ENCODE measurements at regions not wholly inside any gene's neighbourhood (a gene's known extent, or its start where the extent isn't known, plus 50 kb on each side); places are given as distances from the start of the nearest gene placed in this dataset.
"Not testable (repeated sequence)": the region's sequence is repeated elsewhere in the genome, so short reads cannot be mapped to it uniquely, and the experiment has no call there.

DNA sequence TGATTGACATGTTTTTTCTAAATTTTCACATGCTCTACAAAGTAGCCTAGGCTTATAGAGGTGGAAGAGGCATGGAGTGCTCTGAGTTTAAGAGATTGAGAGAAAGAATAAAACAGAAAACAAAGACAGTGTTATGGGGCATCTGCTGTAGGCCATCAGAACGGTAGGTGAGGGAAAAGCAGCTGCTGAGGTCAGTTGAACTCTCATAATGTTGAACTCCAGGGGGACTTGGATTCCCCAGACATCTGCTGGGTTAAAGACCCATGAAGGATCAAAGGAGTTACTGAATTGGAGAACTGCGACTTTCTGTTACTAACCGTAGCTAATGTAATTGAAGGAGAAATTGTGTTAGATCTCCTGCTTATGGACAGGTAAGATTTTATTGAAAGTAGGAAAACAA is 333.9 kb downstream of the TFAP2B start:
- Mint-ChIP-seq H3K36me3 (ENCODE audit: low read depth) (no peaks in the 10 kb centered on the region), H3K4me3 (no peak overlapping the region), H3K27ac (no peak overlapping the region), H3K4me1 (ENCODE audit: low read depth) (no peaks in the 10 kb centered on the region), H3K9me3 (peaks cover 5% of the 10 kb centered on the region), H3K27me3 (ENCODE audit: low read depth) (no peaks in the 10 kb centered on the region)

DNA sequence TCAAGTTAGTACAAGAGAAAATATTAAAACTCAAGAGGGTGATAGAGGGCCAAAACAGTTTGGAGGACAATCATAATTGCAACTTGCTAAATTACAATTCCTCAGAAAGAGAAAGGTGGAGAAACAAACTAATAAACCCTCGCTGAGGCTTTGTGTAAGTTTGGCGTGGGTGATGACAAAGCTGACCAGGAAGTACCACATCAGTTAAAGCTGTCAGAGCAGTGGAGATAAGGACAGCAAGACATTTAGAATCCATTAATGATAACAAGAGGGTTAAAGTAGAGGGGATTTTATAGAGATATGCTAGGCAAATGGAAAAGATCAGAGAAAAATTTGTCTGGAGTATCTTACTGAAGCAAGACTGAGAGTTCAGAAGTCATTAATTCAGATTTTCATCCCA is 334.4 kb downstream of the TFAP2B start:
- H3K27ac Mint-ChIP-seq = no peak overlapping the region

DNA sequence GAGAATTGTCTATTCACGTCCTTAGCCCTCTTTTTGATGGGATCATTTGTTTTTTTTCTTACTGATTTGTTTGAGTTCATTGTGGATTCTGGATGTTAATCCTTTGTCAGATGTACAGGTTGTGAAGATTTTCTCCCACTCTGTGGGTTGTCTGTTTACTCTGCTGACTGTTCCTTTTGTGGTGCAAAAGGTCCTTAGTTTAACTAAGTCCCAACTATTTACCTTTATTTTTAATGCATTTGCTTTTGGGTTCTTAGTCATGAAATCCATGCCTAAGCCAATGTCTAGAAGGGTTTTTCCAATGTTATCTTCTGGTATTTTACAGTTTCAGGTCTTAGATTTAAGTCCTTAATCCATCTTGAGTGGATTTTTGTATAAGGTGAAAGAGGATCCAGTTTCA is 336.3 kb downstream of the TFAP2B start:
- H3K4me3 Mint-ChIP-seq; H3K36me3 Mint-ChIP-seq (ENCODE audit: low read depth); H3K4me1 Mint-ChIP-seq (ENCODE audit: low read depth); H3K27me3 Mint-ChIP-seq (ENCODE audit: low read depth); H3K27ac Mint-ChIP-seq: not testable (repeated sequence)
- peaks cover 12% of the 10 kb centered on the region for H3K9me3 Mint-ChIP-seq

More for the DNA sequence above, 334.4 kb downstream of the TFAP2B start:
- H3K36me3 Mint-ChIP-seq (ENCODE audit: low read depth) = no peaks in the 10 kb centered on the region
- no peak overlapping the region for H3K4me3 Mint-ChIP-seq
- no peaks in the 10 kb centered on the region for H3K27me3 Mint-ChIP-seq (ENCODE audit: low read depth)
- no peaks in the 10 kb centered on the region for H3K4me1 Mint-ChIP-seq (ENCODE audit: low read depth)
- H3K9me3 Mint-ChIP-seq = peaks cover 5% of the 10 kb centered on the region

DNA sequence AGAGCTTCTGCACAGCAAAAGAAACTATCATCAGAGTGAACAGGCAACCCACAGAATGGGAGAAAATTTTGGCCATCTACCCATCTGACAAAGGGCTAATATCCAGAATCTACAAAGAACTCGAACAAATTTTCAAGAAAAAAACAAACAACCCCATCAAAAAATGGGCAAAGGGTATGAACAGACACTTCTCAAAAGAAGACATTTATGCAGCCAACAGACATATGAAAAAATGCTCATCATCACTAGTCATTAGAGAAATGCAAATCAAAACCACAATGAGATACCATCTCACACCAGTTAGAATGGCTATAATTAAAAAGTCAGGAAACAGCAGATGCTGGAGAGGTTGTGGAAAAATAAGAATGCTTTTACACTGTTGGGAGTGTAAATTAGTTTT is 340.6 kb downstream of the TFAP2B start:
- H3K9me3 Mint-ChIP-seq; H3K36me3 Mint-ChIP-seq (ENCODE audit: low read depth); H3K27me3 Mint-ChIP-seq (ENCODE audit: low read depth); H3K27ac Mint-ChIP-seq; H3K4me1 Mint-ChIP-seq (ENCODE audit: low read depth); H3K4me3 Mint-ChIP-seq: not testable (repeated sequence)

DNA sequence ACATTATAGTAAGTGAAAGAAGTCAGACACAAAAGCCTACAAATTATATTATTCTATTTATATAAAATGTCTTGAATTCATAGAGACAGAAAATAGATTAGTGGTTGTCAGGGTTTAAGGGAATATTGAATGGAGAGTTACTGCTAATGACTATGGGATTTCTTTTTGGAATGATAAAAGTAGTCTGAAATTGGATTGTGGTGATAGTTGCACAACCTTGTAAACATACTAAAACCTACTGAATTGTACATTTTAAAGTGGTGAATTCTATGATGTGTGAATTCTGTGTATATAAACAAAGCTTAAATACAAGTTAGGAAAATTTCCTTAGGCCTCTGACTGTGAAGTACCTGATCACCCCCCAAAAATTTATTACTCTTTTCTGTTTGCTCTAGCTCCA is 343.1 kb downstream of the TFAP2B start:
- Mint-ChIP-seq H3K27me3 (ENCODE audit: low read depth) (no peaks in the 10 kb centered on the region), H3K9me3 (peaks cover 13% of the 10 kb centered on the region), H3K4me3 (no peak overlapping the region), H3K36me3 (ENCODE audit: low read depth) (no peaks in the 10 kb centered on the region), H3K27ac (no peak overlapping the region), H3K4me1 (ENCODE audit: low read depth) (no peaks in the 10 kb centered on the region)

DNA sequence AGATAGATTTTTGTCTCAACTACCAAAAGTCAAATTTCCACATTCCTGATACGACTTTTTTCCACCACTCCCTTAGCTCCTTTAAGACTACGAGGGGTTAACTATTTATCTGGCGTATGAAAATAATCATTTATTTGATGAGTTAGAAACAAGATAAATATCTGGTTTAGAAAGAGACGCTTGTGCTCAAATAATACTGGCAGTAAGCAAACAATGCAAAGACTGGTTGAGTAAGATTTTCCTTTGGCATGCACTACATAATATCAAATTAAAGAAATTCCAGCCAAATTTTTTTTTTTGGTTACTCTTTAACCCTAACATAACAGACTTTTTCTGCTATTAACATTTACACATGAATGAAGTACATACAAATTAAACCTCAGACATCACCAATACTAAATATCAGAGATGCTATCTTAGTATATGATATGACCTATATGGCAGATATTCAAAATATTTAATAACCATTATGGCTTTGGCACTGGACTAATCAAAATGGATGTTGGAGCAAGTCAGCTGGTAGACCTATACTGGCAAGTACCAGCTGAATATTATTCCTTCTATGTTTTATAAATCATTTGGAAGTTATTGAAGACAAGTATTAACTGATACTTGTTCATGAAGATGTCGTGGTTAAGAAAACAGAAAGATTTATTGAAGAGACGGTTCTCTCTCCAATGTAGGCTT is 345.3 kb downstream of the TFAP2B start:
- no peaks in the 10 kb centered on the region for H3K4me1 Mint-ChIP-seq (ENCODE audit: low read depth)
- H3K4me3 Mint-ChIP-seq = no peak overlapping the region
- H3K27me3 Mint-ChIP-seq (ENCODE audit: low read depth) = no peaks in the 10 kb centered on the region
- peaks cover 12% of the 10 kb centered on the region for H3K9me3 Mint-ChIP-seq
- H3K27ac Mint-ChIP-seq = no peak overlapping the region
- no peaks in the 10 kb centered on the region for H3K36me3 Mint-ChIP-seq (ENCODE audit: low read depth)

DNA sequence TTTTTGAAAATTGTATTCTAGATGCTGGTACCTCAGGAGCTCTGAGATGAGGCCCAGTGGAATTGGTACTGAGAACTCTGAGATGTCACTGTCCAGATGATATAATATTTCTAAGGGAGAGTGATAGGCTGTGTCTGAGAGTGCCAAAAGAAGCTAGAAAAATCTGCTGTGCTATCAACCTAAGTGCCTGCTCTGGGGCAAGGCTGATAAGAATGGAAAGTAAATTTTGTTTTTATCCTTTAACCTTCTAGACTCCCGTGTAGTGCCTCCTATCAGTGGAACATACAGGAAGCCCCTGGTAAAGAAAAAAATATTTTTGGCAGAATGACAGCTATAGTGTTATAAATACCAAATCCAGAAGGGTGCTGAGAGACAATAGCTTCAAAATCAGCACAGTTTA is 348.2 kb downstream of the TFAP2B start:
- Mint-ChIP-seq H3K27me3 (ENCODE audit: low read depth) (no peaks in the 10 kb centered on the region), H3K9me3 (peaks cover 20% of the 10 kb centered on the region), H3K4me3 (no peak overlapping the region), H3K4me1 (ENCODE audit: low read depth) (no peaks in the 10 kb centered on the region), H3K36me3 (ENCODE audit: low read depth) (no peaks in the 10 kb centered on the region), H3K27ac (no peak overlapping the region)

DNA sequence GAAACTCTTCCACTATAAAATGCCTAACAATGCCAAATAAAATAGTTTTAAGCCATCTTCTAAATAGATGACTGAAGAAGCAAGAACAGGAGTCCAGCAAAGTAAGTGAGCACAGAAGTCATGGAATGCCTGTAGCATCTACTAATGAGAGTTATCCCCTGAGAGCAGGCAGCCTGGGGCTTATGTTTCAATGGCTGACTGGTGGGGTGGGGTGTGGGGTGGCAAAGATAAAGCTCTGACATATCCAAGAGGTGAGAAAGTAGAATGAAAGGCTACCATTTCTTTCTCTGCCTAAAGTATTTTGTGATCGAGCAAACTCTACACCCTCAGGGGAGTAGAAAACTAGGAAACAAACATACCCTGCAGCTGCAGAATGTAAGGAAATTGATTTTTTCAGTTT is 348.8 kb downstream of the TFAP2B start:
- Mint-ChIP-seq H3K9me3 (peaks cover 20% of the 10 kb centered on the region), H3K4me3 (no peak overlapping the region)

DNA sequence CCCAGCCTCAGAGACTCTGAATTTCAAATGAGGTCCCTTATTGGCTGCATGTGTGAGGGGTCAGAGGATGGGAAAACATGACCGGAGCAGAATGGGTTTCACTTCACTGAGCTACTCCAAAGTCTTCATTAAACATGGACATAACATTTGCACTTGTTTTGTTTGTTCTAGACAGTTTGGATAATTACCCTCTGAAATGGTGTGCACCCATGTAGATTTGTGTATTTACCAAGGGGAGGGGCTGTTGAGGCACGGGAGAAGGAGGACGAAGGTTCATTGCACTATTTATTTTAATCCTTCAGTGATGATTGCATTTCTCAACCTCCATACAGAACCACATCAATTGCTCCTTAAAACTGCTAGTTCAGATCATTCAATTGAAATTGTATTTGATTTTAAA is 364.2 kb downstream of the TFAP2B start:
- H3K27ac Mint-ChIP-seq = no peak overlapping the region
- H3K9me3 Mint-ChIP-seq = no peaks in the 10 kb centered on the region
- no peak overlapping the region for H3K4me3 Mint-ChIP-seq
- H3K4me1 Mint-ChIP-seq (ENCODE audit: low read depth) = no peaks in the 10 kb centered on the region
- H3K36me3 Mint-ChIP-seq (ENCODE audit: low read depth) = no peaks in the 10 kb centered on the region
- no peaks in the 10 kb centered on the region for H3K27me3 Mint-ChIP-seq (ENCODE audit: low read depth)

More for the DNA sequence above, 348.8 kb downstream of the TFAP2B start:
- H3K36me3 Mint-ChIP-seq (ENCODE audit: low read depth) = no peaks in the 10 kb centered on the region
- no peaks in the 10 kb centered on the region for H3K4me1 Mint-ChIP-seq (ENCODE audit: low read depth)
- no peaks in the 10 kb centered on the region for H3K27me3 Mint-ChIP-seq (ENCODE audit: low read depth)
- H3K27ac Mint-ChIP-seq = no peak overlapping the region

DNA sequence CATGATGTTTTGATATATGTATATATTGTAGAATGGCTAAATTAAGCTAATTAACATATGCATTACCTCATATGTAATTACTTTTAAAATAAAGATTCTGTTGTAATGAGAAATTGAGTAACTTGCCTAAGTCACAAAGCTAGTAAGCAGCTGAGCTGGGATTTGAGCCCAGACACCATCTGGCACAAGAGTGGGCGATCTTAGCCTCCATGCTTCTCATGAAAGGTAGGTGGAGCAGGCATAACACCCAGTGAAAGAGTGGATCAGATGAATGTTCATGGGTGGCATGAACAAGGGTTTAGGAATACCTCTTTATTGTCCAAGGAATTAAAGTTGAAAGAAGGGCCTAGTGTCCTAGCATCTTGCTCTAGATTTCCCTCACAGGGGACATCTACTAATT is 365.4 kb downstream of the TFAP2B start:
- no peaks in the 10 kb centered on the region for H3K36me3 Mint-ChIP-seq (ENCODE audit: low read depth)
- no peak overlapping the region for H3K4me3 Mint-ChIP-seq
- no peaks in the 10 kb centered on the region for H3K9me3 Mint-ChIP-seq
- H3K27ac Mint-ChIP-seq = no peak overlapping the region
- H3K4me1 Mint-ChIP-seq (ENCODE audit: low read depth) = no peaks in the 10 kb centered on the region
- H3K27me3 Mint-ChIP-seq (ENCODE audit: low read depth) = no peaks in the 10 kb centered on the region

DNA sequence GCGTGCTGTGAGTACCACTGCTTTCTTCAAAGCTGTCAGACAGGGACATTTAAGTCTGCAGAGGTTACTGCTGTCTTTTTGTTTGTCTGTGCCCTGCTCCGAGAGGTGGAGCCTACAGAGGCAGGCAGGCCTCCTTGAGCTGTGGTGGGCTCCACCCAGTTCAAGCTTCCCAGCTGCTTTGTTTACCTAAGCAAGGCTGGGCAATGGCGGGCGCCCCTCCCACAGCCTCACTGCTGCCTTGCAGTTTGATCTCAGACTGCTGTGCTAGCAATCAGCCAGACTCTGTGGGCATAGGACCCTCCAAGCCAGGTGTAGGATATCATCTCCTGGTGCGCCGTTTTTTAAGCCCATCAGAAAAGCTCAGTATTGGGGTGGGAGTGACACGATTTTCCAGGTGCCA is 374.5 kb downstream of the TFAP2B start:
- H3K4me1 Mint-ChIP-seq (ENCODE audit: low read depth); H3K4me3 Mint-ChIP-seq; H3K27ac Mint-ChIP-seq; H3K9me3 Mint-ChIP-seq; H3K36me3 Mint-ChIP-seq (ENCODE audit: low read depth); H3K27me3 Mint-ChIP-seq (ENCODE audit: low read depth): not testable (repeated sequence)

DNA sequence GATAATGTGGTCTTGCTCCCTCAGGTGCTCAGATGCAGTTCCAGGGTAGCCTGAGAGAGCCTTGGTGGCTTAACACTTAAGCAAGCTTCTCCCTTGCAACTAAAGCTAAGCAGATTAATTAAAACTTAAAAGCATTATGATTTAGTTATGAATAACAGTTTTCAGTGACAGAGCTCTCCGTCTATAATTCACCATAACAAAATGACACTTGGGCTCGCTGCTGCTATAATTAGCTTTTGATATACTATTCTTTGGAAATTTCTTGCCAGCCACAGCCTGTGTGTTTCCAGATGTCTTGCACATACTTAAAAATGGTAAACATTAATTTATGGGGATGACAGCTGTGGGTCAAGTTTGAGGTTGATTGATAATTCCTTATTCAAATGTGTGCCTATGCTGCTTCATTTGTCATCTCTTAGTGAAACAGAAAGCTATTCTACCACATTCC is 380.5 kb downstream of the TFAP2B start:
- H3K27ac Mint-ChIP-seq = no peak overlapping the region
- no peaks in the 10 kb centered on the region for H3K4me1 Mint-ChIP-seq (ENCODE audit: low read depth)
- H3K9me3 Mint-ChIP-seq = no peaks in the 10 kb centered on the region
- H3K4me3 Mint-ChIP-seq = no peak overlapping the region
- H3K36me3 Mint-ChIP-seq (ENCODE audit: low read depth) = no peaks in the 10 kb centered on the region
- no peaks in the 10 kb centered on the region for H3K27me3 Mint-ChIP-seq (ENCODE audit: low read depth)

DNA sequence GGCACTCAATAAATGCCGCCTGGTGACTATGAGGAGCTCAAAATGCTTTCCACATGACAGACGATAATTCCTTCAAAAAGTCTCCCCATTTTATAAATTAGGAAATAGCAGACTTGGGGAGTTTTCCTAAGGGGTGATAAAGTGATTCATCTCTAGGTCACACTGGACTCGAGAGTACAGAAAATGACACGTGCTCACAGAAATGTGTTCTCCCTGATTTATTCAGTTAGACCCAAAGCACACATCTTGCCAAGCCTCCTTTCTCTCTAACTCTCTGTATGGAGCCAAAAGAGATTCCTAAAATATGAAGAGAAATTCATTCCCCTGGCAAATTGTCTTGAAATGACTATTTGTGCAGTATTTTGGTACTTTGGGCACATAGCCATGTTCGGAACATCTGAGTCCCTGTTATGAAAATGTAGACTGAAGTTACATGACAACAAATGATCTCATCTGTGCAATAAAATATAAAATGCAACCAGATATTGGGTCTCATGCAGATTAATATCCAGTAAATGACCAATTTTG is 381.1 kb downstream of the TFAP2B start:
- no peak overlapping the region for H3K27ac Mint-ChIP-seq
- no peaks in the 10 kb centered on the region for H3K36me3 Mint-ChIP-seq (ENCODE audit: low read depth)
- no peaks in the 10 kb centered on the region for H3K27me3 Mint-ChIP-seq (ENCODE audit: low read depth)
- H3K4me3 Mint-ChIP-seq = no peak overlapping the region
- no peaks in the 10 kb centered on the region for H3K4me1 Mint-ChIP-seq (ENCODE audit: low read depth)
- no peaks in the 10 kb centered on the region for H3K9me3 Mint-ChIP-seq

DNA sequence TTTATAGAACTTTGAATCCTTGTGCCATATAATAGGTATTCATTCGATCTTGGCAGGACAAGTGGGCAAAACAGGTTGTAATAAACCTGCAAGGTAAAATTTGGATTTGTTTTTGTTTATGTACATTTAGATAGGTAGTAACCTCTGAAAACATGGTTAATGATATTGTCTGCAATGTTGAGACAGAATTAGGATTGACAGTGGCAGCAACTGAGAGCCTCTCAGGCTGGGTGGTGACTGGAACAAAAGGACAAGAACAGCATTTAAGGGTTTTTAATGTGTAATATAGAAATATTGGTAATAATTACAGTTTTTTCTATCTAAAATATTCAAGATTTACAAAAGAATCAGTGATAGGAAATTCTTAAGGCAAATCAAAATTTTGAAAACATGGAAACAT is 382.0 kb downstream of the TFAP2B start:
- Mint-ChIP-seq H3K27me3 (ENCODE audit: low read depth) (no peaks in the 10 kb centered on the region), H3K36me3 (ENCODE audit: low read depth) (no peaks in the 10 kb centered on the region), H3K27ac (no peak overlapping the region)

DNA sequence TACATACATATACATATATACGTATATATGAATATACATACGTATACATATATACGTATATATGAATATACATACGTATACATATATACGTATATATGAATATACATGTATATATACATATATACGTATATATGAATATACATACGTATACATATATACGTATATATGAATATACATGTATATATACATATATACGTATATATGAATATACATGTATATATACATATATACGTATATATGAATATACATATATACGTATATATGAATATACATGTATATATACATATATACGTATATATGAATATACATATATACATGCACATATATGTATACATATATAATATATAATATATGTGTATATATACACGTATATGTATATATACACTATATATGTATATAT is 384.0 kb downstream of the TFAP2B start:
- not testable (repeated sequence) for H3K4me3 Mint-ChIP-seq; H3K27ac Mint-ChIP-seq; H3K36me3 Mint-ChIP-seq (ENCODE audit: low read depth); H3K27me3 Mint-ChIP-seq (ENCODE audit: low read depth); H3K4me1 Mint-ChIP-seq (ENCODE audit: low read depth); H3K9me3 Mint-ChIP-seq

More for the DNA sequence above, 382.0 kb downstream of the TFAP2B start:
- H3K4me1 Mint-ChIP-seq (ENCODE audit: low read depth) = no peaks in the 10 kb centered on the region
- H3K4me3 Mint-ChIP-seq = no peak overlapping the region
- no peaks in the 10 kb centered on the region for H3K9me3 Mint-ChIP-seq

DNA sequence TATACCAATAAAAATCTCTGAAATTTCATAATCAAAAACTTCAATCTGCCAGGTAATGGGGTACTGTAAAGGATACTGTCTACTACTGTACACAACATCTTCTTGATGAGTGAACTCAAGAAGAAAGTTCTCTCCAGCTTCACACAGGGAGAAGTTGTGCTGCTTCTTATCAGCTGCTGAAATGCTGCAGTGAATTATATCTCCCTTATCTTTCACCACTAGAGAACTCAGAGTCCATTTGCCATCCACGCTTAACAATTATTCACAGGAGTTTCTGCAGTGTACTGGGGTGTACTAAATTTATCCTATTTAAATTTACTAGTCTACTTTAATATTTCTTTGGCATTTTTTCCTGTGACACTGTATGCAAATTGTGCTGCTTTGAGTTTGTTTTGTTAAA is 384.8 kb downstream of the TFAP2B start:
- Mint-ChIP-seq H3K27ac (no peak overlapping the region), H3K9me3 (no peaks in the 10 kb centered on the region), H3K4me3 (no peak overlapping the region), H3K36me3 (ENCODE audit: low read depth) (no peaks in the 10 kb centered on the region), H3K4me1 (ENCODE audit: low read depth) (no peaks in the 10 kb centered on the region), H3K27me3 (ENCODE audit: low read depth) (no peaks in the 10 kb centered on the region)
